Right lobe of liver (tissue), 4 donors: ENCODE measurements at regions not wholly inside any gene's neighbourhood (a gene's known extent, or its start where the extent isn't known, plus 50 kb on each side); places are given as distances from the start of the nearest gene placed in this dataset.

ENCODE experiments used
- CTCF ChIP-seq, 4 donors: fragments of 200-600 bp in 3 of 4; fragments of 450-650 bp in 1 of 4; IDR thresholded peaks; one replicate each; pipeline versions ENCODE4 v1.5.1 to v1.8.0; 2016 to 2022; ENCODE audit warnings: antibody characterized with exemption in 4 of 4, mild to moderate bottlenecking in 2 of 4
- POLR2A ChIP-seq: fragments of 450-650 bp; IDR thresholded peaks from one replicate; pipeline ENCODE4 v1.6.1; 2017; ENCODE audit warnings: antibody characterized with exemption, mild to moderate bottlenecking
- donor health status: DM: no; HTN: no; CAD: no.
- donor health status: DM: no; HTN: no; CAD: no.
- donor health status: DM: no; HTN: yes; CAD: no.

GRCh38 chr2:144163592-144163991, 356.3 kb downstream of the ZEB2 start:
- TF ChIP-seq POLR2A = no peak
- TF ChIP-seq CTCF (IDR thresholded peaks at IDR 0.05) = no peak
